PC-9 (cell line): ENCODE measurements at regions not wholly inside any gene's neighbourhood (a gene's known extent, or its start where the extent isn't known, plus 50 kb on each side); places are given as distances from the start of the nearest gene placed in this dataset.

Source experiments
- BruUV-seq: library from RNA; stranded (reverse); fragments of 400-500 nt; replicated peaks from 2 replicates; lab custom pipeline; 2021; lab: Mats Ljungman, UMichigan
- CTCF ChIA-PET: fragments of 300-600 bp; sonication (Branson Sonifier 250); formaldehyde crosslinking; loops from one replicate; lab custom pipeline; 2022; ENCODE audit warnings: antibody characterized with exemption; lab: Charles Lee
- POLR2A ChIA-PET: fragments of 300-600 bp; sonication (Branson Sonifier 250); formaldehyde crosslinking; loops from one replicate; lab custom pipeline; 2022; ENCODE audit warnings: antibody characterized with exemption; ENCODE audit not compliant: unreplicated experiment; lab: Charles Lee
- DNase-seq, 2 experiments: peaks; one replicate each; pipeline versions ENCODE4 v3.0.0 to v3.0.0-alpha.2; 2015 to 2022; ENCODE audit warnings: mixed read lengths in 1 of 2
- H2AFZ ChIP-seq: fragments of 200-600 bp; sonication (generic); 2 replicates; pipeline ENCODE4 v1.8.1; 2017; ENCODE audit warnings: antibody characterized with exemption
- H3F3A ChIP-seq: fragments of 200-600 bp; sonication (generic); 2 replicates; pipeline ENCODE4 v1.8.1; 2017; ENCODE audit warnings: antibody characterized with exemption, mild to moderate bottlenecking, low read depth; ENCODE audit not compliant: insufficient read depth
- H3K27ac ChIP-seq: fragments of 200-600 bp; sonication (generic); 2 replicates; pipeline ENCODE4 v1.6.1; 2016; ENCODE audit warnings: mixed run types
- H3K27me3 ChIP-seq: fragments of 200-600 bp; sonication (generic); 2 replicates; pipeline ENCODE4 v1.6.1; 2016; ENCODE audit warnings: low read depth, mixed run types; ENCODE audit not compliant: insufficient read depth
- H3K36me3 ChIP-seq: fragments of 200-600 bp; sonication (generic); 2 replicates; pipeline ENCODE4 v1.6.1; 2016; ENCODE audit warnings: low read depth, mixed run types
- H3K4me1 ChIP-seq: fragments of 200-600 bp; sonication (generic); replicated peaks from 2 replicates; pipeline ENCODE4 v1.6.1; 2016; ENCODE audit warnings: mixed run types; ENCODE audit not compliant: insufficient read depth
- H3K4me2 ChIP-seq: fragments of 200-600 bp; sonication (generic); 2 replicates; pipeline ENCODE4 v1.6.1; 2017; ENCODE audit warnings: mixed run types
- H3K4me3 ChIP-seq: fragments of 200-600 bp; sonication (generic); 2 replicates; pipeline ENCODE4 v1.6.1; 2016; ENCODE audit warnings: mixed run types
- H3K79me2 ChIP-seq: fragments of 200-600 bp; sonication (generic); 2 replicates; pipeline ENCODE4 v1.6.1; 2017; ENCODE audit warnings: low read depth, mixed run types
- H3K9me2 ChIP-seq: fragments of 200-600 bp; sonication (generic); 2 replicates; pipeline ENCODE4 v1.8.1; 2017; ENCODE audit warnings: mild to moderate bottlenecking; ENCODE audit not compliant: insufficient read depth
- H3K9me3 ChIP-seq: fragments of 200-600 bp; sonication (generic); 2 replicates; pipeline ENCODE4 v1.8.1; 2016; ENCODE audit warnings: low read depth; ENCODE audit not compliant: insufficient read depth
- H4K20me1 ChIP-seq: fragments of 200-600 bp; sonication (generic); 2 replicates; pipeline ENCODE4 v1.8.1; 2017; ENCODE audit not compliant: insufficient read depth
- CTCF ChIP-seq: fragments of 200-600 bp; sonication (generic); conservative IDR thresholded peaks from 2 replicates; pipeline ENCODE4 v1.6.1; 2017; ENCODE audit warnings: mixed run types, antibody characterized with exemption, mild to moderate bottlenecking, moderate library complexity
- EZH2 ChIP-seq: fragments of 200-600 bp; sonication (generic); IDR thresholded peaks from 2 replicates; pipeline ENCODE4 v1.8.0; 2017; ENCODE audit warnings: antibody characterized with exemption, low read depth
- intact Hi-C: fragments of 100-400 bp; cut with micrococcal nuclease; formaldehyde crosslinking; loops from one replicate; pipeline ENCODE4 v1.10.0; 2022; ENCODE audit not compliant: unreplicated experiment

GRCh38 chr7:92997719-92998118 lies 120.1 kb downstream of the SAMD9 start:
- ChIA-PET POLR2A (no interaction called here), CTCF (no interaction called here)
- Histone ChIP-seq H3K4me1 (no peaks in the 10 kb centered on the region), H3K36me3 (no peaks in the 10 kb centered on the region), H3K4me2 (no peak overlapping the region), H4K20me1 (no peaks in the 10 kb centered on the region), H3K4me3 (no peak overlapping the region), H3K9me2 (no peaks in the 10 kb centered on the region), H3K27ac (no peak overlapping the region), H3K79me2 (no peaks in the 10 kb centered on the region), H3K27me3 (no peaks in the 10 kb centered on the region), H3K9me3 (no peaks in the 10 kb centered on the region), H3F3A (no peaks in the 10 kb centered on the region), H2AFZ (no peak overlapping the region)
- no peak for TF ChIP-seq CTCF
- no peak for TF ChIP-seq EZH2
- intact Hi-C loops = no loop called here
- no peak for DNase-seq
- BruUV-seq = no TSS peak

GRCh38 chr7:92997152-92997551 lies 120.6 kb downstream of the SAMD9 start:
- no peaks in the 10 kb centered on the region for H3K9me2 ChIP-seq
- H4K20me1 ChIP-seq = no peaks in the 10 kb centered on the region
- ChIA-PET CTCF (no interaction called here), POLR2A (no interaction called here)
- no peak overlapping the region for H2AFZ ChIP-seq
- H3K27me3 ChIP-seq = no peaks in the 10 kb centered on the region
- intact Hi-C loops = no loop called here
- H3F3A ChIP-seq = no peaks in the 10 kb centered on the region
- H3K9me3 ChIP-seq = no peaks in the 10 kb centered on the region
- TF ChIP-seq CTCF (no peak), EZH2 (no peak)
- no peak overlapping the region for H3K4me2 ChIP-seq
- DNase-seq = no peak
- H3K79me2 ChIP-seq = no peaks in the 10 kb centered on the region
- H3K4me3 ChIP-seq = no peak overlapping the region
- BruUV-seq = no TSS peak
- H3K27ac ChIP-seq = no peak overlapping the region
- no peaks in the 10 kb centered on the region for H3K4me1 ChIP-seq
- no peaks in the 10 kb centered on the region for H3K36me3 ChIP-seq

- Histone ChIP-seq H3K27me3 (no peaks in the 10 kb centered on the region), H3K9me3 (no peaks in the 10 kb centered on the region), H3K4me1 (no peaks in the 10 kb centered on the region), H3K4me3 (no peak overlapping the region), H3K4me2 (no peak overlapping the region), H3K9me2 (no peaks in the 10 kb centered on the region), H2AFZ (no peak overlapping the region), H3F3A (no peaks in the 10 kb centered on the region), H3K27ac (no peak overlapping the region), H3K79me2 (no peaks in the 10 kb centered on the region), H4K20me1 (no peaks in the 10 kb centered on the region), H3K36me3 (no peaks in the 10 kb centered on the region)
- no peak for DNase-seq
- no peak for TF ChIP-seq EZH2
- no peak for TF ChIP-seq CTCF
- intact Hi-C loops = no loop called here
- CTCF ChIA-PET = no interaction called here
- BruUV-seq = no TSS peak
- POLR2A ChIA-PET = no interaction called here
These were observed 122.9 kb downstream of the SAMD9 start for GRCh38 chr7:92994901-92995300.
